HCT116 (cell line): ENCODE measurements at regions not wholly inside any gene's neighbourhood (a gene's known extent, or its start where the extent isn't known, plus 50 kb on each side); places are given as distances from the start of the nearest gene placed in this dataset.

Experiments used
- ATAC-seq: fragments of 200-7000 bp; cut with Tn5 transposase; 2 replicates; pipeline ENCODE4 v1.9.1; 2020; ENCODE audit warnings: mild to moderate bottlenecking, moderate library complexity
- BruUV-seq: library from RNA; stranded (reverse); fragments of 400-500 nt; replicated peaks from 2 replicates; lab custom pipeline; 2021; lab: Mats Ljungman, UMichigan
- CTCF ChIA-PET: fragments of 300-600 bp; sonication (Branson Sonifier 250); formaldehyde crosslinking; loops from one replicate; lab custom pipeline; 2021; ENCODE audit warnings: antibody characterized with exemption; lab: Charles Lee
- POLR2A ChIA-PET: fragments of 300-600, 350-600 bp; sonication (Branson Sonifier 250); formaldehyde crosslinking; loops from one replicate; lab custom pipeline; 2021; ENCODE audit warnings: antibody characterized with exemption; lab: Charles Lee
- RAD21 ChIA-PET, 2 experiments: fragments of 300-600 bp; sonication (Branson Sonifier 250); formaldehyde crosslinking; loops; one replicate each; lab custom pipeline; 2023; ENCODE audit warnings: low total read pairs in 2 of 2; ENCODE audit not compliant: uncharacterized antibody in 2 of 2, unreplicated experiment in 2 of 2, low non-redundant PET in 1 of 2; lab: Charles Lee
- DNase-seq: peaks from one replicate; pipeline ENCODE4 v3.0.0-alpha.2; 2010; ENCODE audit warnings: low read depth, low spot score
- H2AFZ ChIP-seq: fragments of 200-600 bp; shearing (Covaris generic), sonication (generic); 2 replicates; pipeline ENCODE4 v1.6.1; 2017; ENCODE audit warnings: low read depth, mixed run types, mixed read lengths, antibody characterized with exemption, low read length; ENCODE audit not compliant: poor library complexity, severe bottlenecking
- H3K27ac ChIP-seq: 2 replicates; pipeline ENCODE4 v1.5.1; 2012; ENCODE audit warnings: low read depth, low read length
- H3K27me3 ChIP-seq: fragments of 200-600 bp; sonication (generic); 2 replicates; pipeline ENCODE4 v1.6.1; 2016; ENCODE audit warnings: mixed run types, low read length, mixed read lengths; ENCODE audit not compliant: insufficient read depth
- H3K36me3 ChIP-seq, 2 experiments: fragments of 200-500 bp in 1 of 2; fragments of 200-600 bp in 1 of 2; sonication (Bioruptor generic) in 1 of 2; sonication (generic) in 1 of 2; 2 replicates each; pipeline versions ENCODE4 v1.5.1 to v1.6.1; 2014 to 2016; ENCODE audit warnings: low read length in 2 of 2, inconsistent platforms in 1 of 2, mixed read lengths in 1 of 2, mixed run types in 1 of 2; ENCODE audit not compliant: insufficient read depth in 2 of 2, control insufficient read depth in 1 of 2
- H3K4me1 ChIP-seq, 2 experiments: fragments of 200-600 bp in 1 of 2; sonication (generic) in 1 of 2; 2 replicates each; pipeline versions ENCODE4 v1.5.1 to v1.6.1; 2012 to 2017; ENCODE audit warnings: low read length in 2 of 2, inconsistent platforms in 1 of 2, mild to moderate bottlenecking in 1 of 2, mixed read lengths in 1 of 2, mixed run types in 1 of 2, moderate library complexity in 1 of 2; ENCODE audit not compliant: insufficient read depth in 2 of 2, control insufficient read depth in 1 of 2
- H3K4me2 ChIP-seq: fragments of 200-600 bp; sonication (generic); 2 replicates; pipeline ENCODE4 v1.6.1; 2017; ENCODE audit warnings: mixed run types, low read length, mixed read lengths
- H3K4me3 ChIP-seq, 2 experiments: fragments of 200-600 bp in 1 of 2; sonication (generic) in 1 of 2; replicated peaks in 1 of 2; 2 replicates each; pipeline ENCODE4 v1.5.1; 2011 to 2016; ENCODE audit warnings: low read length in 2 of 2, control low read depth in 1 of 2, low read depth in 1 of 2, mild to moderate bottlenecking in 1 of 2, mixed read lengths in 1 of 2, mixed run types in 1 of 2
- H3K79me2 ChIP-seq: fragments of 200-600 bp; sonication (generic); 2 replicates; pipeline ENCODE4 v1.6.1; 2017; ENCODE audit warnings: mild to moderate bottlenecking, mixed run types, low read length, moderate library complexity, mixed read lengths; ENCODE audit not compliant: insufficient read depth
- H3K9ac ChIP-seq: fragments of 200-600 bp; sonication (generic); 2 replicates; pipeline ENCODE4 v1.6.1; 2016; ENCODE audit warnings: low read length, mixed read lengths
- H3K9me2 ChIP-seq: fragments of 200-600 bp; sonication (generic), shearing (Covaris generic); 2 replicates; pipeline ENCODE4 v1.6.1; 2017; ENCODE audit warnings: mixed run types, mild to moderate bottlenecking, moderate library complexity; ENCODE audit not compliant: insufficient read depth
- H3K9me3 ChIP-seq, 2 experiments: fragments of 200-500 bp in 1 of 2; fragments of 200-600 bp in 1 of 2; sonication (Bioruptor generic) in 1 of 2; sonication (generic) in 1 of 2; 2 replicates each; pipeline ENCODE4 v1.6.1; 2014 to 2017; ENCODE audit warnings: low read length in 2 of 2, mixed read lengths in 2 of 2, inconsistent platforms in 1 of 2, low read depth in 1 of 2, mild to moderate bottlenecking in 1 of 2, mixed run types in 1 of 2, moderate library complexity in 1 of 2; ENCODE audit not compliant: control insufficient read depth in 1 of 2, insufficient read depth in 1 of 2
- H4K20me1 ChIP-seq: fragments of 200-600 bp; sonication (generic), shearing (Covaris generic); 2 replicates; pipeline ENCODE4 v1.6.1; 2017; ENCODE audit warnings: mixed run types, mild to moderate bottlenecking, moderate library complexity; ENCODE audit not compliant: insufficient read depth
- CEBPB ChIP-seq: IDR thresholded peaks from 2 replicates; pipeline ENCODE4 v1.6.1; 2012; ENCODE audit warnings: low read depth
- EZH2 ChIP-seq: fragments of 200-600 bp; sonication (generic); IDR thresholded peaks from 2 replicates; pipeline ENCODE4 v1.6.1; 2017; ENCODE audit warnings: antibody characterized with exemption, mixed run types
- EZH2phosphoT487 ChIP-seq: fragments of 200-600 bp; IDR thresholded peaks from 2 replicates; pipeline ENCODE4 v1.6.1; 2018; ENCODE audit warnings: antibody characterized with exemption, borderline replicate concordance
- POLR2AphosphoS5 ChIP-seq: IDR thresholded peaks from 2 replicates; pipeline ENCODE4 v1.6.1; 2011; ENCODE audit warnings: mild to moderate bottlenecking, low read depth, low read length, moderate library complexity
- intact Hi-C: fragments of 100-400 bp; cut with micrococcal nuclease; formaldehyde crosslinking; loops from 2 replicates; pipeline ENCODE4 v1.10.0; 2022
- TF ChIP-seq, protein P1 (sequence below): IDR thresholded peaks from 2 replicates; pipeline ENCODE4 v1.6.1; 2011; ENCODE audit warnings: mild to moderate bottlenecking, low read length, moderate library complexity; ENCODE audit not compliant: insufficient replicate concordance; ENCODE audit errors: extremely low read depth
- TF ChIP-seq, protein P2 (sequence below): IDR thresholded peaks from 2 replicates; pipeline ENCODE4 v1.6.1; 2012
- TF ChIP-seq, protein P3 (sequence below): IDR thresholded peaks from 2 replicates; pipeline ENCODE4 v1.6.1; 2012
- TF ChIP-seq, protein P4 (sequence below), 3 experiments: fragments of 200-600 bp in 1 of 3; sonication (generic) in 1 of 3; IDR thresholded peaks in 2 of 3; conservative IDR thresholded peaks in 1 of 3; 2 replicates each; pipeline ENCODE4 v1.5.1; 2012 to 2017; ENCODE audit warnings: low read depth in 2 of 3, low read length in 2 of 3, antibody characterized with exemption in 1 of 3, borderline replicate concordance in 1 of 3, control low read depth in 1 of 3, mild to moderate bottlenecking in 1 of 3, mixed read lengths in 1 of 3, mixed run types in 1 of 3, moderate library complexity in 1 of 3; ENCODE audit not compliant: insufficient read depth in 1 of 3

DNA sequence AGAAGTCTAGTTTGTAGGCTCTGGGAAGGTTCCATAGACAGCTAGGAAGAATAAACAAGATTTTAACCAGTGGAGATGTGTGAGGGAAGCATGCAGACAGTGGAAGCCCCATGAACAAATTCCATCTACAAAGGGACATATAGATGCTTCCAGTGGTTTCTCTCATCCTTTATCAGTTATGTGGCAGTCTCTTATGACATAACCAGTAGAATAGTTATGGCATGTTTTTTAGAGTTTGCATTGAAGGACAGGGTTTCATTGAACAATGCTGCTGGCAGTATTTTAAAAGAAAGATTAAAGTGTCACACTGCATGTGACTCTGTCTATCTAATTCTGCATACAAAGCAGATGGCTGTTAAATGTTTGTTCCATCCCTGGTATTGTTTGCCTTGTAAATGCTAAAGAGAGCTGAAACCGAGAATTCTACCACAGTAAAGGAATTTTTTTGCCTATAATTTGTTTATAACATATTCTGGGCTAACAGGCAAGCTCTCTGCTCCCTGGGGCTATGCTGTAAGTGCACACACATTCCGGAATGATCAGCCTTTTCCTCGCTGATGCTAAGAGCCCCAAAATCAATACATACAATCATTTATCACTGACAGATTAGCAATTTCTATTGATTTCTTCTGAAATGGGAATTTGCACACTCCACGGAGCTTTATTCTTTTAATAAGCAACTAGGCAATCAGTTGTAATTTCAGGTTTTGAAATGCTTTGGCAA, 76.8 kb upstream of the PELI1 start (continued):
- TF ChIP-seq, protein P1, sequence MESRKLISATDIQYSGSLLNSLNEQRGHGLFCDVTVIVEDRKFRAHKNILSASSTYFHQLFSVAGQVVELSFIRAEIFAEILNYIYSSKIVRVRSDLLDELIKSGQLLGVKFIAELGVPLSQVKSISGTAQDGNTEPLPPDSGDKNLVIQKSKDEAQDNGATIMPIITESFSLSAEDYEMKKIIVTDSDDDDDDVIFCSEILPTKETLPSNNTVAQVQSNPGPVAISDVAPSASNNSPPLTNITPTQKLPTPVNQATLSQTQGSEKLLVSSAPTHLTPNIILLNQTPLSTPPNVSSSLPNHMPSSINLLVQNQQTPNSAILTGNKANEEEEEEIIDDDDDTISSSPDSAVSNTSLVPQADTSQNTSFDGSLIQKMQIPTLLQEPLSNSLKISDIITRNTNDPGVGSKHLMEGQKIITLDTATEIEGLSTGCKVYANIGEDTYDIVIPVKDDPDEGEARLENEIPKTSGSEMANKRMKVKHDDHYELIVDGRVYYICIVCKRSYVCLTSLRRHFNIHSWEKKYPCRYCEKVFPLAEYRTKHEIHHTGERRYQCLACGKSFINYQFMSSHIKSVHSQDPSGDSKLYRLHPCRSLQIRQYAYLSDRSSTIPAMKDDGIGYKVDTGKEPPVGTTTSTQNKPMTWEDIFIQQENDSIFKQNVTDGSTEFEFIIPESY: no peak
- TF ChIP-seq, protein P2, sequence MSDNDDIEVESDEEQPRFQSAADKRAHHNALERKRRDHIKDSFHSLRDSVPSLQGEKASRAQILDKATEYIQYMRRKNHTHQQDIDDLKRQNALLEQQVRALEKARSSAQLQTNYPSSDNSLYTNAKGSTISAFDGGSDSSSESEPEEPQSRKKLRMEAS: no peak

DNA sequence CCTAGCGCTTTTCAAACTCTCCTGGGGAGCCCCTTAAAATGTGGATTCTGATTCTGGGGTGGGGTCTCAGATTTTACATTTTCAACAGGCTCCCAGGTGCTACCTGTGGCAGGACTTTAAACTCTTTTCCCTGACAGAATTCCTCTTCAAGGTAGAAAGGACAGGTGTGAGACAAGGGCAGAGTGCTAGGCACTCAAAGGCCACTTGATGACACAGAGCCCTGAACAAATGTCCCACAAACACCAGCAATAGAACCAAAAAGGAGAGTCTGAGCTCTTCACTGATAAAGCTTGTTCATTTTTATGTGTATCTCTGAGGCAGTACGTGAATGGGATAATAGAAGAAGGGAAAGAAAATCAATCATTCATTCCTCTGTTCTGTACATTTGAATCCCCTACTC, 77.7 kb upstream of the PELI1 start:
- POLR2A ChIA-PET: no interaction called here
- intact Hi-C loops: no loop called here
- no peak overlapping the region for H3K27ac ChIP-seq

DNA sequence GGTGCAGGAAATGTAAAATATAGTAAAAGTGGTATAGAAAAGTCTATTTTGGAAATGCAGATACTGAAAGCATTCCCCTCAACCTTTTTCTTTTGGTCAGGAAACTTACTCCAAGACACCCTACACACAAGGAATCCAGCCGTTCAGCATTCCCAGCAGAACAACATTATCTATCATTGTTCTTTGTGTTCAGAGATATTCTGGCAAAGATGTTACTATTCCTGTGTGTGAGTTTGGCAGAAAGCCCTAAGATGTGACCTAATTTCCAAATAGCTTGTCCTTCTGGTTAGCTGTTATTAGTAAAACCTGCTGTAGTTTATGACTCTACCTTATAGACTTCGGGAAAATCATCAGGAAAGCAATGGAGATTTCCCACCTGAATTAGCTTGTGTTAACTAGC, 78.1 kb upstream of the PELI1 start:
- H3K4me1 ChIP-seq: no peaks in the 10 kb centered on the region
- no peaks in the 10 kb centered on the region for H3K9me3 ChIP-seq
- H3K27ac ChIP-seq: no peak overlapping the region
- H3K9ac ChIP-seq: no peak overlapping the region
- no peaks in the 10 kb centered on the region for H3K79me2 ChIP-seq
- no peak overlapping the region for H2AFZ ChIP-seq
- RAD21 ChIA-PET: no interaction called here
- H3K27me3 ChIP-seq: no peaks in the 10 kb centered on the region
- DNase-seq (no peak), ATAC-seq (no peak)
- no peaks in the 10 kb centered on the region for H3K9me2 ChIP-seq
- intact Hi-C loops: no loop called here
- no peak overlapping the region for H3K4me2 ChIP-seq
- H4K20me1 ChIP-seq: no peaks in the 10 kb centered on the region
- no peaks in the 10 kb centered on the region for H3K36me3 ChIP-seq
- H3K4me3 ChIP-seq: no peak overlapping the region
- TF ChIP-seq, protein P2: no peak
- TF ChIP-seq, protein P3, sequence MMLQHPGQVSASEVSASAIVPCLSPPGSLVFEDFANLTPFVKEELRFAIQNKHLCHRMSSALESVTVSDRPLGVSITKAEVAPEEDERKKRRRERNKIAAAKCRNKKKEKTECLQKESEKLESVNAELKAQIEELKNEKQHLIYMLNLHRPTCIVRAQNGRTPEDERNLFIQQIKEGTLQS: no peak
- TF ChIP-seq CEBPB: no peak
- no peak for TF ChIP-seq EZH2phosphoT487
- TF ChIP-seq EZH2: no peak
- TF ChIP-seq, protein P4, sequence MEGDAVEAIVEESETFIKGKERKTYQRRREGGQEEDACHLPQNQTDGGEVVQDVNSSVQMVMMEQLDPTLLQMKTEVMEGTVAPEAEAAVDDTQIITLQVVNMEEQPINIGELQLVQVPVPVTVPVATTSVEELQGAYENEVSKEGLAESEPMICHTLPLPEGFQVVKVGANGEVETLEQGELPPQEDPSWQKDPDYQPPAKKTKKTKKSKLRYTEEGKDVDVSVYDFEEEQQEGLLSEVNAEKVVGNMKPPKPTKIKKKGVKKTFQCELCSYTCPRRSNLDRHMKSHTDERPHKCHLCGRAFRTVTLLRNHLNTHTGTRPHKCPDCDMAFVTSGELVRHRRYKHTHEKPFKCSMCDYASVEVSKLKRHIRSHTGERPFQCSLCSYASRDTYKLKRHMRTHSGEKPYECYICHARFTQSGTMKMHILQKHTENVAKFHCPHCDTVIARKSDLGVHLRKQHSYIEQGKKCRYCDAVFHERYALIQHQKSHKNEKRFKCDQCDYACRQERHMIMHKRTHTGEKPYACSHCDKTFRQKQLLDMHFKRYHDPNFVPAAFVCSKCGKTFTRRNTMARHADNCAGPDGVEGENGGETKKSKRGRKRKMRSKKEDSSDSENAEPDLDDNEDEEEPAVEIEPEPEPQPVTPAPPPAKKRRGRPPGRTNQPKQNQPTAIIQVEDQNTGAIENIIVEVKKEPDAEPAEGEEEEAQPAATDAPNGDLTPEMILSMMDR (IDR thresholded peaks at IDR 0.05 in 2 of 3, conservative IDR thresholded peaks at IDR 0.05 in 1 of 3; ENCODE audit: borderline replicate concordance in 1 of 3, insufficient read depth in 1 of 3, low read depth in 2 of 3, low read length in 2 of 3): no peak
- TF ChIP-seq, all 23 proteins: peak for 0
- CTCF ChIA-PET: no interaction called here
- POLR2A ChIA-PET: no interaction called here
- BruUV-seq: no TSS peak

More for the DNA sequence above, 77.7 kb upstream of the PELI1 start:
- no peak for DNase-seq
- ChIA-PET RAD21 (no interaction called here), CTCF (no interaction called here)
- Histone ChIP-seq H3K4me3 (no peak overlapping the region), H3K27me3 (no peaks in the 10 kb centered on the region), H3K9me2 (no peaks in the 10 kb centered on the region), H3K9me3 (no peaks in the 10 kb centered on the region), H3K36me3 (no peaks in the 10 kb centered on the region), H2AFZ (no peak overlapping the region), H3K4me1 (no peaks in the 10 kb centered on the region), H3K79me2 (no peaks in the 10 kb centered on the region)
- no peak for ATAC-seq
- no TSS peak for BruUV-seq
- TF ChIP-seq POLR2AphosphoS5: no peak
- TF ChIP-seq, all 23 proteins: peak for 0
- Histone ChIP-seq H3K9ac (no peak overlapping the region), H3K4me2 (no peak overlapping the region), H4K20me1 (no peaks in the 10 kb centered on the region)
